Activated CD8-positive, alpha-beta T cell treated with anti-CD3 and anti-CD28 coated beads for 36 hours (primary cell): ENCODE measurements at regions not wholly inside any gene's neighbourhood (a gene's known extent, or its start where the extent isn't known, plus 50 kb on each side); places are given as distances from the start of the nearest gene placed in this dataset.

Experiments used
- ATAC-seq: fragments of 200-7000 bp; cut with Tn5 transposase; one replicate; pipeline ENCODE4 v1.10.0; 2021; ENCODE audit warnings: mild to moderate bottlenecking, moderate library complexity
- CTCF ChIA-PET: fragments of 350-600 bp; sonication (Branson Sonifier 250); formaldehyde crosslinking; loops from one replicate; lab custom pipeline; 2021; ENCODE audit warnings: antibody characterized with exemption; lab: Charles Lee
- POLR2A ChIA-PET: fragments of 350-600 bp; sonication (Branson Sonifier 250); formaldehyde crosslinking; loops from one replicate; lab custom pipeline; 2021; ENCODE audit warnings: antibody characterized with exemption; lab: Charles Lee
- DNase-seq: peaks from one replicate; pipeline ENCODE4 v3.0.0-alpha.2; 2020
- H3K27ac Mint-ChIP-seq: one replicate; pipeline ENCODE4 v1.8.0; 2021; ENCODE audit warnings: mild to moderate bottlenecking, mixed read lengths
- H3K27me3 Mint-ChIP-seq: one replicate; pipeline ENCODE4 v1.8.0; 2021; ENCODE audit warnings: mixed read lengths
- H3K36me3 Mint-ChIP-seq: one replicate; pipeline ENCODE4 v1.8.0; 2021; ENCODE audit warnings: low read depth, mixed read lengths
- H3K4me1 Mint-ChIP-seq: one replicate; pipeline ENCODE4 v1.8.0; 2021; ENCODE audit warnings: low read depth, mixed read lengths
- H3K4me3 Mint-ChIP-seq: one replicate; pipeline ENCODE4 v1.8.0; 2021; ENCODE audit warnings: mild to moderate bottlenecking, moderate library complexity, mixed read lengths
- H3K9me3 Mint-ChIP-seq: one replicate; pipeline ENCODE4 v1.8.0; 2021; ENCODE audit warnings: mixed read lengths
- CTCF ChIP-seq: fragments of 200-600 bp; IDR thresholded peaks from one replicate; pipeline ENCODE4 v1.8.0; 2022; ENCODE audit warnings: antibody characterized with exemption, mild to moderate bottlenecking
- intact Hi-C: fragments of 100-400 bp; cut with micrococcal nuclease; formaldehyde crosslinking; loops from one replicate; pipeline ENCODE4 v1.10.0; 2022

DNA sequence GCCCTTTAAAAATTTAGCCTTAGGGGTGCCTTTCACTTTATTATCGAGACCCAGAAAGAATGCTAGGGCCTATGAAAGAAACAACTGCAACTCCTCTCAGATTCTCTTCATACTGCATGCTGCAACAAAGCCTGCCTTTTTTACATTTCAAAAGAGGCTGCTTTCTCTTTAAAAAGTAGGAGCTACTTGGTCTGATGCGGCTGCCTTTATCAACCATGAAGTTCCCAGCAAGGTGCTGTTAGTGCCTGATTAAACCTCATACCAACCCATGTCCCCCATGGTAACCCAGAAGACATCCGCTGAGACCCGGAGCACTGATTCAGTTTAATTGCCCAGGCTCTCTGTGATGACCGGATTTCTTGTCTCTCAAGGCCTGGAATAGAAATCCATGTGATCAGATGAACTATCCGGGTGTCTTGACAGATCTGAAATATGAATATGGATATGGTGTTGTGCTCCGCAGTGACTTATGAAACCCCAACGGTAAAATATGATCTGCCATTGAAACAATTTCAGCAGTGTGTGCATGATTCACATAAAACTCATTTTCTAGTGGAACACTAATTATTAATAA lies 368.3 kb downstream of the ZNF521 start:
- no peak for DNase-seq
- no peak for TF ChIP-seq CTCF
- Mint-ChIP-seq H3K27me3 (peaks cover 6% of the 10 kb centered on the region), H3K27ac (no peak overlapping the region), H3K36me3 (no peaks in the 10 kb centered on the region), H3K4me1 (no peaks in the 10 kb centered on the region), H3K4me3 (no peak overlapping the region), H3K9me3 (no peaks in the 10 kb centered on the region)
- POLR2A ChIA-PET: no interaction called here
- CTCF ChIA-PET: no interaction called here
- intact Hi-C loops: no loop called here
- ATAC-seq: no peak

DNA sequence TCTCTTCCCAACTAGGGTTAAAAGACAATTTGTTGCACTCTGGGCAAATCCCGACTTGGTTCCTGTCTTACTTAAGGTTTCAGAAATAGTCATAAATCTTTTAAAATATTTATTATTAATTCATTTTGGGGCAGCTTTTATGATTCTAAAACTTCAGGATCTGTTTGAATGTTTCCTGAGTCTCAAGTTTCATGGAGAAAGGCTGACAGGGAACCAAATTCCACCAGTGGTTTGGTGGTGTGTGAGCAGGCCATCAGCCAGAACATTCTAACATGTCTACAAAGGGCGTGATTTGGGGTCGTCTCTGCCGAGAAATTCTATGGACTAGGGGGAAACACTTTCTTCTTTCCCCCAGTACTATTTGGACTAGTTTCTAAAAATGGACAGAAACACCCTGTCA lies 366.4 kb downstream of the ZNF521 start:
- Mint-ChIP-seq H3K27ac (no peak overlapping the region), H3K4me1 (no peaks in the 10 kb centered on the region), H3K4me3 (no peak overlapping the region), H3K27me3 (peaks cover 6% of the 10 kb centered on the region), H3K36me3 (no peaks in the 10 kb centered on the region), H3K9me3 (no peaks in the 10 kb centered on the region)
- ATAC-seq (no peak), DNase-seq (no peak)
- CTCF ChIA-PET: no interaction called here
- no peak for TF ChIP-seq CTCF
- intact Hi-C loops: no loop called here
- POLR2A ChIA-PET: no interaction called here

GRCh38 chr18:24986666-24987302 lies 365.2 kb downstream of the ZNF521 start:
- no peak overlapping the region for H3K27ac Mint-ChIP-seq
- no peaks in the 10 kb centered on the region for H3K4me1 Mint-ChIP-seq
- H3K27me3 Mint-ChIP-seq: peaks cover 4% of the 10 kb centered on the region
- ATAC-seq: no peak
- ChIA-PET CTCF (no interaction called here), POLR2A (no interaction called here)
- no peak for DNase-seq
- no peaks in the 10 kb centered on the region for H3K9me3 Mint-ChIP-seq
- no peak overlapping the region for H3K4me3 Mint-ChIP-seq
- no peaks in the 10 kb centered on the region for H3K36me3 Mint-ChIP-seq
- intact Hi-C loops: no loop called here
- no peak for TF ChIP-seq CTCF

- ChIA-PET CTCF (no interaction called here), POLR2A (no interaction called here)
- Mint-ChIP-seq H3K27me3 (peaks cover 7% of the 10 kb centered on the region), H3K4me1 (no peaks in the 10 kb centered on the region), H3K27ac (no peak overlapping the region), H3K36me3 (no peaks in the 10 kb centered on the region), H3K9me3 (no peaks in the 10 kb centered on the region), H3K4me3 (no peak overlapping the region)
- ATAC-seq (no peak), DNase-seq (no peak)
- no peak for TF ChIP-seq CTCF
- intact Hi-C loops: no loop called here
These were observed 364.4 kb downstream of the ZNF521 start for GRCh38 chr18:24987303-24988252.
